IMR-90 (cell line): ENCODE measurements at regions not wholly inside any gene's neighbourhood (a gene's known extent, or its start where the extent isn't known, plus 50 kb on each side); places are given as distances from the start of the nearest gene placed in this dataset.
"Not testable (repeated sequence)": the region's sequence is repeated elsewhere in the genome, so short reads cannot be mapped to it uniquely, and the experiment has no call there.

Experiments used
- ATAC-seq: fragments of 200-7000 bp; cut with Tn5 transposase; 2 replicates; pipeline ENCODE4 v1.9.1; 2020; ENCODE audit warnings: low read depth, mild to moderate bottlenecking, moderate library complexity
- BruUV-seq: library from RNA; stranded (reverse); fragments of 400-500 nt; replicated peaks from 2 replicates; lab custom pipeline; 2021; lab: Mats Ljungman, UMichigan
- CTCF ChIA-PET: fragments of 300-600 bp; formaldehyde crosslinking; extraction: SDS; loops from one replicate; lab custom pipeline; 2021; ENCODE audit warnings: antibody characterized with exemption; lab: Yijun Ruan, JAX
- POLR2A ChIA-PET: fragments of 300-600 bp; sonication (Branson Sonifier 250); formaldehyde crosslinking; loops from one replicate; lab custom pipeline; 2022; ENCODE audit warnings: antibody characterized with exemption; ENCODE audit not compliant: unreplicated experiment; lab: Charles Lee
- DNase-seq: peaks from one replicate; pipeline ENCODE4 v3.0.0; 2013
- H2AFZ ChIP-seq: replicated peaks from 2 replicates; pipeline ENCODE3; 2013; ENCODE audit warnings: low read length, mild to moderate bottlenecking; ENCODE audit not compliant: poor library complexity
- H2AK5ac ChIP-seq: 2 replicates; pipeline ENCODE4 v1.6.1; 2013; ENCODE audit warnings: low read depth, low read length, inconsistent platforms
- H2AK9ac ChIP-seq: replicated peaks from 2 replicates; pipeline ENCODE3; 2013; ENCODE audit warnings: mild to moderate bottlenecking, low read depth, low read length, moderate library complexity; ENCODE audit not compliant: poor library complexity
- H2BK120ac ChIP-seq: 2 replicates; pipeline ENCODE4 v1.6.1; 2013; ENCODE audit warnings: low read depth, low read length, inconsistent platforms
- H2BK15ac ChIP-seq: 3 replicates; pipeline ENCODE4 v1.6.1; 2013; ENCODE audit warnings: low read depth, low read length, inconsistent platforms
- H2BK20ac ChIP-seq: 2 replicates; pipeline ENCODE4 v1.6.1; 2013; ENCODE audit warnings: low read depth, mild to moderate bottlenecking, inconsistent platforms, low read length, moderate library complexity
- H2BK5ac ChIP-seq: 2 replicates; pipeline ENCODE4 v1.6.1; 2013; ENCODE audit warnings: mild to moderate bottlenecking, low read depth, low read length, inconsistent platforms; ENCODE audit not compliant: poor library complexity, severe bottlenecking
- H3K14ac ChIP-seq: replicated peaks from 2 replicates; pipeline ENCODE4 v1.6.1; 2013; ENCODE audit warnings: low read depth, low read length, inconsistent platforms
- H3K18ac ChIP-seq: 2 replicates; pipeline ENCODE4 v1.6.1; 2013; ENCODE audit warnings: low read depth, low read length, control low read depth
- H3K23ac ChIP-seq: 2 replicates; pipeline ENCODE4 v1.6.1; 2013; ENCODE audit warnings: low read depth, low read length, inconsistent platforms
- H3K27ac ChIP-seq: 2 replicates; pipeline ENCODE4 v1.5.1; 2013; ENCODE audit warnings: mild to moderate bottlenecking, control low read depth, low read length; ENCODE audit not compliant: insufficient read depth
- H3K27me3 ChIP-seq: 2 replicates; pipeline ENCODE4 v1.6.1; 2013; ENCODE audit warnings: low read length; ENCODE audit not compliant: control insufficient read depth, insufficient read depth
- H3K36me3 ChIP-seq: 2 replicates; pipeline ENCODE4 v1.6.1; 2013; ENCODE audit warnings: low read length, mixed read lengths; ENCODE audit not compliant: control insufficient read depth, insufficient read depth
- H3K4ac ChIP-seq: 2 replicates; pipeline ENCODE4 v1.6.1; 2013; ENCODE audit warnings: low read depth, low read length, inconsistent platforms
- H3K4me1 ChIP-seq: 2 replicates; pipeline ENCODE4 v1.6.1; 2013; ENCODE audit warnings: low read length, mixed read lengths; ENCODE audit not compliant: control insufficient read depth, insufficient read depth
- H3K4me2 ChIP-seq: 2 replicates; pipeline ENCODE4 v1.6.1; 2013; ENCODE audit warnings: low read depth, mild to moderate bottlenecking, control low read depth, low read length, moderate library complexity
- H3K4me3 ChIP-seq: 2 replicates; pipeline ENCODE4 v1.5.1; 2013; ENCODE audit warnings: low read depth, mild to moderate bottlenecking, control low read depth, low read length, moderate library complexity; ENCODE audit not compliant: insufficient read depth
- H3K56ac ChIP-seq: 2 replicates; pipeline ENCODE4 v1.6.1; 2013; ENCODE audit warnings: low read length, inconsistent platforms; ENCODE audit not compliant: insufficient read depth; ENCODE audit errors: extremely low read depth
- H3K79me1 ChIP-seq, 2 experiments: 2 replicates each; pipeline ENCODE4 v1.6.1; 2013; ENCODE audit warnings: low read length in 2 of 2, inconsistent platforms in 1 of 2, low read depth in 1 of 2
- H3K9ac ChIP-seq: 2 replicates; pipeline ENCODE4 v1.6.1; 2013; ENCODE audit warnings: low read depth, low read length, control low read depth
- H3K9me1 ChIP-seq: 2 replicates; pipeline ENCODE4 v1.6.1; 2013; ENCODE audit warnings: low read length, inconsistent platforms; ENCODE audit not compliant: insufficient read depth
- H3K9me3 ChIP-seq: 2 replicates; pipeline ENCODE4 v1.6.1; 2013; ENCODE audit warnings: low read length; ENCODE audit not compliant: control insufficient read depth, insufficient read depth
- H4K20me1 ChIP-seq: 2 replicates; pipeline ENCODE4 v1.6.1; 2013; ENCODE audit warnings: low read length, inconsistent platforms; ENCODE audit not compliant: insufficient read depth
- H4K5ac ChIP-seq: 2 replicates; pipeline ENCODE4 v1.6.1; 2013; ENCODE audit warnings: mild to moderate bottlenecking, low read depth, low read length, control low read depth
- H4K8ac ChIP-seq, 2 experiments: 2 replicates each; pipeline ENCODE4 v1.6.1; 2013; ENCODE audit warnings: low read depth in 2 of 2, low read length in 2 of 2, control low read depth in 1 of 2, inconsistent platforms in 1 of 2
- H4K91ac ChIP-seq: 2 replicates; pipeline ENCODE4 v1.6.1; 2013; ENCODE audit warnings: low read depth, low read length, inconsistent platforms; ENCODE audit not compliant: insufficient read depth
- BHLHE40 ChIP-seq: fragments of 150-350 bp; IDR thresholded peaks from 2 replicates; pipeline ENCODE4 v1.6.1; 2016; ENCODE audit warnings: mild to moderate bottlenecking, low read depth, low read length
- CEBPB ChIP-seq: IDR thresholded peaks from 2 replicates; pipeline ENCODE4 v1.6.1; 2012; ENCODE audit warnings: low read depth, low read length, improper control_type of control experiment
- POLR2A ChIP-seq: IDR thresholded peaks from 2 replicates; pipeline ENCODE4 v1.6.1; 2012; ENCODE audit warnings: mild to moderate bottlenecking, low read depth, low read length
- RAD21 ChIP-seq: IDR thresholded peaks from 2 replicates; pipeline ENCODE4 v1.6.1; 2012; ENCODE audit warnings: low read length, improper control_type of control experiment
- RFX5 ChIP-seq: IDR thresholded peaks from 2 replicates; pipeline ENCODE4 v1.8.0; 2012; ENCODE audit warnings: low read depth, mild to moderate bottlenecking, low read length, moderate library complexity
- SMC3 ChIP-seq: fragments of 150-350 bp; IDR thresholded peaks from 2 replicates; pipeline ENCODE4 v1.6.1; 2016; ENCODE audit warnings: low read depth, mild to moderate bottlenecking, antibody characterized with exemption, low read length, moderate library complexity
- USF2 ChIP-seq: fragments of 150-350 bp; IDR thresholded peaks from 2 replicates; pipeline ENCODE4 v1.6.1; 2017; ENCODE audit warnings: mild to moderate bottlenecking, antibody characterized with exemption, low read length, low read depth
- WGBS, 2 experiments: methylation state at CpG; one replicate each; pipeline versions ENCODE4 v1.1.5 to v1.1.7; 2013; ENCODE audit warnings: missing lambda C conversion rate in 2 of 2; ENCODE audit not compliant: insufficient read length in 1 of 2; ENCODE audit errors: extremely low coverage in 2 of 2; 5-methylcytosine and 5-hydroxymethylcytosine counted together
- dilution Hi-C: fragments of 300-500 bp; cut with HindIII; formaldehyde crosslinking; loops from one replicate; pipeline ENCODE4 v1.14.3; 2018; ENCODE audit warnings: low sequenced_read_pairs; ENCODE audit not compliant: unreplicated experiment
- in situ Hi-C: fragments of 300-500 bp; cut with MboI; formaldehyde crosslinking; loops from 3 replicates; pipeline ENCODE4 v1.14.3; 2019; ENCODE audit warnings: low sequenced_read_pairs, inconsistent platforms, mixed read lengths
- intact Hi-C: fragments of 100-400 bp; cut with micrococcal nuclease; formaldehyde crosslinking; loops from 2 replicates; pipeline ENCODE4 v1.10.0; 2022

- TF ChIP-seq SMC3: no peak
Observed at GRCh38 chr5:108560581-108560980, 178.7 kb upstream of the FBXL17 start (continued).

GRCh38 chr5:108560166-108560565, 178.3 kb upstream of the FBXL17 start:
- POLR2A ChIA-PET: no interaction called here
- TF ChIP-seq RAD21 (no peak), CEBPB (no peak), RFX5 (no peak), BHLHE40 (no peak), POLR2A (no peak), USF2 (no peak)
- Histone ChIP-seq H2AK9ac (no peak overlapping the region), H3K4me1 (peaks cover 10% of the 10 kb centered on the region), H4K5ac (peak overlapping the region; percentile 99), H2AK5ac (peak overlapping the region; percentile 78; the same call in 1 of the 2 replicates), H3K18ac (peak overlapping the region; percentile 98), H3K4ac (peak overlapping the region; percentile 92), H3K27me3 (no peaks in the 10 kb centered on the region), H3K9me3 (no peaks in the 10 kb centered on the region), H3K9ac (peak overlapping the region; percentile 54; the same call in 1 of the 2 replicates), H3K4me3 (no peak overlapping the region), H3K27ac (peak overlapping the region; percentile 89), H3K79me1 (0 out of 4 replicates have a peak, but pooled peaks cover 0 to 3% of the 10 kb centered on the region in 2 experiments), H2AFZ (no peak overlapping the region), H4K91ac (peak overlapping the region; percentile 90), H2BK5ac (peak overlapping the region; percentile 100), H2BK120ac (peak overlapping the region; percentile 93), H4K8ac (peak overlapping the region in 1 of 2 experiments; percentile 87; a peak in 3 of 4 replicates), H3K23ac (peak overlapping the region; percentile 71; the same call in 1 of the 2 replicates), H3K36me3 (no peaks in the 10 kb centered on the region), H2BK15ac (peak overlapping the region; percentile 66; the same call in 1 of the 3 replicates), H3K56ac (peak overlapping the region; percentile 91), H3K9me1 (peaks cover 9% of the 10 kb centered on the region; the same call in 1 of the 2 replicates), H2BK20ac (peak overlapping the region; percentile 97), H4K20me1 (no peaks in the 10 kb centered on the region), H3K4me2 (peak overlapping the region; percentile 48; the same call in 1 of the 2 replicates), H3K14ac (peak overlapping the region; percentile 85)
- ATAC-seq (no peak), DNase-seq (no peak)
- dilution Hi-C loops (no loop called here), in situ Hi-C loops (no loop called here), intact Hi-C loops (loop anchor here (1.0 to 2.0 kb wide), 3 partner anchors 28 to 851 kb away; no protein-coding TSS in a partner anchor)
- no TSS peak for BruUV-seq
- CTCF ChIA-PET: no interaction called here
- WGBS, 2 experiments: no CpG with 5 or more reads among the region's 2 CpGs

GRCh38 chr5:108558840-108559239, 176.9 kb upstream of the FBXL17 start:
- H2AK9ac ChIP-seq, H3K27ac ChIP-seq, CTCF ChIA-PET, H3K14ac ChIP-seq, H4K20me1 ChIP-seq, H3K18ac ChIP-seq, H2BK20ac ChIP-seq, in situ Hi-C loops, H2BK5ac ChIP-seq, H2AFZ ChIP-seq, H3K27me3 ChIP-seq, H3K4ac ChIP-seq, H3K9ac ChIP-seq, H3K4me2 ChIP-seq, H3K9me3 ChIP-seq, H3K36me3 ChIP-seq, H4K5ac ChIP-seq, DNase-seq, dilution Hi-C loops, H3K4me3 ChIP-seq, ATAC-seq, BruUV-seq, H4K91ac ChIP-seq, intact Hi-C loops, H2AK5ac ChIP-seq, POLR2A ChIA-PET, H3K4me1 ChIP-seq, H3K56ac ChIP-seq, H4K8ac ChIP-seq, H3K9me1 ChIP-seq, H2BK120ac ChIP-seq, H3K23ac ChIP-seq, H2BK15ac ChIP-seq, H3K79me1 ChIP-seq: not testable (repeated sequence)
- whole genome bisulfite sequencing, 2 experiments: 100% methylated on average over 2 of the region's 24 CpGs; no CpG with 5 or more reads in 1 of the 2 experiments
